Activated CD4-positive, CD25-positive, alpha-beta regulatory T cell treated with anti-CD3 and anti-CD28 coated beads, Interleukin-2, amount 50 U/mL, for 16 hours (primary cell): ENCODE measurements at regions not wholly inside any gene's neighbourhood (a gene's known extent, or its start where the extent isn't known, plus 50 kb on each side); places are given as distances from the start of the nearest gene placed in this dataset.

Source experiments
- DNase-seq: peaks from one replicate; pipeline ENCODE4 v3.0.0-alpha.2; 2020; ENCODE audit warnings: low read depth, low spot score

DNA sequence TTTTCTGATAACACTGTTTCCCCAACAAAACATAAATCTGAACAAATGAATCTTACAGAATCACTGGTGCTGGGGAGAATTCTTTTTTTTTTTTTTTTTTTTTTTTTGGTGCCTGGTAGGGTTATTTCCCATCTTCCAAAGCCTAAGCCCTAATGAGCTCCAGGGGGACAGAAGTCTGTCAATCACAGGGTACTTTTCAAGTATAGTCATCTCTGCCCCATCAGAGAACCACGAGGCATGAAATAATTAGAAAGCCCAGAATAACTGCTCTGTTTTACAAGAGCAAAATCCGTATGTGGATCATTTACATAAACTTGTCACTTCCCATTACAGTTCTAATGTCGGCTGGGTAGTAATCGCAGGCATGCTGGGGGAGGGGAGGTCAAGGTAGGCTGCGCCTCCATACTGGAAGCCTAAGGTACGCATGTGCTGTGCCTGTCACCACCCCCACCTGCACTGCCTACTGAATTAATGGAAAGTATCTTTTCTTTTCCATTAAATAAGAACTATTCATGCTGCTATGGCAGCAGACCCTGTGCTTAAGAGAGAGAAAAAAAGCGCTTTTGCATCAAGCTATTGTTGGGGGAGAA is 164.7 kb upstream of the LEF1 start:
- DNase-seq: no peak

DNA sequence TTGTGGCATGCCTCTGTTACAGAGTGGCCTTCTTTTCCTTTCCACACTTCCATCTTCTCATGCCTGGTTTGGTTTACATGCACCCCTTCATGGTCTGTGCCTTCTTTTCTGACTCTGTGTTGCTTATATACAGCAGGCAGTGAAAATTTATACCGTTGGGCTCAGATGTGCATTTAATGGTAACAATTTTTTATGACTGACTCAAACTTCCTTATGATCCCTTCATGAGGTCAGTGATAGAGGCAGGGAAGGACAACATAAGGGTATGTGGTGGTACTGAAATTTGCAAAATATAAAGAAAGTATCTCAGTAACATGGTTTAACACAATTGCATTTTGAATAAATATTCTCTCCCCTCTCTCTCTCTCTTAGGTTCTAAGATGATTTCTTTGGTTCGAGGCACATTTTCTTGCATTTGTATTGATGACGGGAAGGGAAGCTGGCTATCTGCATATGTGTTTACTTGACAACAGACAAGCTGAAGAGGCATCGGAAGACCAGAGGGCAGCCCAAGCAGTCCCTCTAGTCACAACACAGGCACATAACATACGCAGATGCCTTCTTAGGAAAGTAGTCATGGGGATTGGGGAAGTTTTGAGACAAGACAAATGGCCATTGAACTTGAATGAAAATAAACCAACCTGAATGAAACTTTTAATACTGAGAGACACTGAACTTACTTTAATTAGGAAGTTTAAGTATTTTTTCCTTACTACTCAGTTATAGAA is 163.3 kb upstream of the LEF1 start:
- no peak for DNase-seq

DNA sequence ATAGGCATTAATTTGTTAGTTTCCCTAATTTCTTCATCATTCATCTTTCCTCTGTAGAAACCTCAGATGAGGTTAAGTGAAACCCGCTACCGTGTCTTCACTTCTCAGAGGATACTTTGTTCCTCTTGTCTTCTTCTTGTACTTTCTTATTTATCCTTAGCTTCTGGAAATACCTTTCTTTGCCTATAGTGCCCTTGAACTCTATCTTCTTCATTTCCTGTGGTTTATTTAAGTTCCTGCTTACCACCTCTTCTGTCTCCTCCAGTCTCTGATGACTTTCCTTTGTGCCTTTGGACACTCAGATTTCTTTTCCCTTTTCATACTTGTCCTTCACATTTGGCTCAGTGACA is 159.6 kb upstream of the LEF1 start:
- no peak for DNase-seq

DNA sequence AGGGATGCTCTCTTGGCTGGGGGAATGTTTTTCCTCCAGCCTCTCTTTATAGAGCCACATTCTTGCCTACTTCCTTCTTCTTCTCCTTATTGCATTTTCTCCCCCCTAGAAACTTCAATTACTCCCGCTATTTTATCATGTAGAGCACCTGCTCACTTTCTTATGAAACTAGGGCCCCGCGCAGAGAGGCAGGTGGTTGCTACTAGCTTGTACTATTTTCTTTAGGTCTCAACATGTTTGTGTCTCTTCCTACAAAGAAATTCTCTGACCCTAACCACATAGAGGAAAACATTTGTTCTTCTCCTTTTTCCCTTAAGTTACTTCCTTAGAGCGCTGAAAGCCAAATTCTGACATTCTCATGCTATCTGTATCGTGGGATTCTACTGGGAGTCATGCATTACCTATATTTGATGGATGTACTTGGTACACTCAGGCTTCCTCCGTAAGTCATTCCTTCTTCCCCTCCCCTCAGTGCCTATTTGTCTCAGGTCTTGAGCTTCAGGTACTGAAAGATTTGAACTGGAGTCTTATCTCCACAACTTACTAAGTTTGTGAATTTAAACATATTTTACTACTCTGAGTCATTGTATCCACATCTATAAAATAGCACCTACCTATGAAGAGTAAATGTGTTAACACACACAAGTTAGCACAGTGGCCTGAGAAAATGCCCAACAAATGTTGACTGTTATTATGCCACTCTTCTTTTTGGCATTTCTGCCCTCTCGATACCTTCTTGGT is 159.1 kb upstream of the LEF1 start:
- no peak for DNase-seq

DNA sequence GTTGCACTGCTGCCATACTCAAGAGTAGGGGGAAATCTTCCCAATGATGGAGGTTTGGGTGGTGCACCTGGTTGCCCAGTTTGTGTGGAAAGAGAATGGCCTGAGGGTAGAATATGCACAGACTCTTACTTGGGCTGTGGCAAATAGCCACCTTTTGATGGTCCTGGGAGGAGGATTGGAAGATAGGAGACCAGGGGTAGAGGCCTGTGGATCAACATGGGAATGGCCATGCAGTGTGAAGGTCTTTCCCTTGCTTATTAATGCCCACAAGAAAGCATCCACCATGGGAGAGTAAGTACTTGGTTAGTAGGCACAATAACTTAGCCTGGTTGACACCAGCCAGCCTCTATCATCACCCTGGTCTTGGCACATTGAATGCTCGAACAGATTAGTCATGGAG is 156.8 kb upstream of the LEF1 start:
- no peak for DNase-seq

DNA sequence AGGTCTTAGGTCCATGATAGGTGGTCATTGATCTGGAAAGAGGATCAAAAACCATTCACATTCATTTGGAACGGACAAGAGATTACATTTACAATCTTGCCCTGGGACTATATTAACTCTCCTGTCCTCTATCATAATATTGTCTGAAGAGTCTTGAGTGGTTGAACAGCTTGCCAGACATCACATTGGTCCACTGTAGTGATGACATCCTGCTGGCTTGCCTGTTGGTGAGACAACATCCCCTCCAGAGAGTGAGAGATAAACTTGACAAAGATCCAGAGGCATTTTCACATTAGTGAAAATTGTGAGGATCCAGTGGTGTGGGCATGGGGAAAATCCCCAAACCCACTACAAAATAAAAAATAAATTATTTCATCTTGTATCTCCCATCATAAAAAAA is 155.7 kb upstream of the LEF1 start:
- DNase-seq: no peak

DNA sequence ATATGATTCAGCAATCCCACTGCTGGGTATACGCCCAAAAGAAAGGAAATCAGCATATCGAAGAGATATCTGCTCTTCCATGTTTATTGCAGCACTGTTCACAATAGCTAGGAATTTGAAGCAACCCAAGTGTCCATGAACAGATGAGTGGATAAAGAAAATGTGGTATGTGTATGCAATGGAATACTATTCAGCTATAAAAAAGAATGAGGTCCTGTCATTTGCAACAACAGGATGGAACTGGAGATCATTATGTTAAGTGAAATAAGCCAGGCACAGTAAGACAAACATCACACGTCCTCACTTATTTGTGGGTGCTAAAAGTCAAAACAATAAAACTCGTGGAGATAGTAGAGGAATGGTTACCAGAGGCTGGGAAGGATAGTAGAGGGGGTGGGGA is 153.8 kb upstream of the LEF1 start:
- no peak for DNase-seq

DNA sequence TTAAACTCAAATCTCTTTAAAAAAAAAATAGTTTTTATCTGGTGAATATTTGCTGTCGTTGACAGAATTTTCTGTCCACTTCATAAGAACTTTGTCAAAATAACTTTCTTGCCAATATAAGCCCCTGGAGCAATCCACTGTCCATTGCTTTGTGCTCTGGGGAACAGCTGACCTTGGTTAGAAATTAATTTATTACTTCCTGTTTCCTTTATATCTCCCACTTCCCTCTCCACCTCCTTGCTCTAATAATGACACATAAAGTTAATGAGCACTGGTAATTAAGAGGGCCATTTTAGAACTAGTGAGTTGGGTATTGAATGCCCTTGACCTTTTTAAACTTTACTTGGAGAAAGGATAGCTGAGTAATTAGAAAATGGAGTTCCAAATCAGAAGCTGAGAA is 151.3 kb upstream of the LEF1 start:
- DNase-seq: no peak

DNA sequence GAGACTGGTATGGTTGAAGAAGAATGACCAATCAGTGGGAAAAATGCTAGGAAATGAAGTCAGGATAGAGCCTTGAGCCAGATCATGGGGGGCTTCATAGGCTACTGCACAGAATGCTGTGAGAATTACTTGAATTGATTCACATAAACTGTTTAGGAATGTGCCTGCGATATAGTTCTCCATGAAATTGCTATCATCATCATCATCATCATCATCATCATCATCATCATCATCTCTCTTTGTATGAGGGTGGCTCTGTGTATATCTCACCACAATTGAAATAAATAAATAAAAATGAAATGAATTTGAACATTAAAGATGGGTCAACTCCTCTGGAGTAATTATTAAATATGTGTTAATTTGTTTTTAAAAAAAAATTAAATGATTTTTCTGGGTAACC is 148.6 kb upstream of the LEF1 start:
- DNase-seq: no peak

DNA sequence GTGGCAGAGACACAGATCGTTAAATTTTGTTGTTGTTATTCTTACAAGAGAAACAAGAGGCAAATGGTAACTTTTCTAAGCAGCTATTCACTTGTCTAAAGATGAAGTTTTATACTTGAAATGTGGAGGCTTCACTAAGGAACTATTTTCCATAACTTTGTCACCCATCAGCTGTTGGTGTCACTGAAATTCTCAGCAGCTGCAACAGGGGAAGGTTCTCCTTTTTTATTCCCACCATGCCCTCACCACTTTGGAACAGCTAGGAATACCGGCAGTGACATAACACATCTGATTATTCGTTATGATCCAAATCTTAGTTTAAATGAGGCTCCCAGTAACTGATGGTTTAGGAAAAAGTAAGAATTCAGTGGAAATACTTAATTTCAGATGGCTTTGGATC is 147.0 kb upstream of the LEF1 start:
- DNase-seq: no peak

DNA sequence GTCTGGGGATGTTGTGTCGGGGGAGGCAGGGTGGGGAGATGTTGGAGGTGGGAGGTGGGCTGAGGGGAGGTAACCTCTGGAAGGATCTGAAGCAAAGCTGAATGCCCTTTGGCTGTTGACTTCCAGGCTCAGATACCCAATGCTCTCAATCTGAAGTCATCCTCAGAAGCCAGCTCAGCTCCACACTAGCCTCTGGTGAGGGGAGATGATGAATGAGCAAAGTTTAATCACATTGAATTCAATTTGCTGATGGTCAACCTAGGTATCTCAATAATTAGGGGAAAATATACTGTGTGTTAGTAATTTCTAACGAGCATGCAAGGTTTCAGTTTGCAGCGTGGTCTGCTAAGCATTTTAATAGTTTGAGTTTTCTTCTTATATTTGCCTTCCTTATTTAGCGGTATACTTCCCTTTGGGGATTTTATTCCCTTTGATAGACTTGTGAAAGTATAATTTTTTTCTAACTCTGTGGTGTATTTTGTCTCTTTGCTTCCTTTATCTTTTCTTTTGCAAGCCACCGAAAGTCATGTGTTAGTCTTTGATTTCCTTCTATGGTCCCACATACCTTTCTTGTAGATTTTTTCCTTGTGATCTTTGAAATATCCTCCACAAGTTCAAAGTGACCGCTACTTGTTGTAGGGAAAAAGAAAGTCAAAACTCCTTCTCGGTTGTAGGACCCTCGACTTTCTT is 146.3 kb upstream of the LEF1 start:
- DNase-seq: no peak

DNA sequence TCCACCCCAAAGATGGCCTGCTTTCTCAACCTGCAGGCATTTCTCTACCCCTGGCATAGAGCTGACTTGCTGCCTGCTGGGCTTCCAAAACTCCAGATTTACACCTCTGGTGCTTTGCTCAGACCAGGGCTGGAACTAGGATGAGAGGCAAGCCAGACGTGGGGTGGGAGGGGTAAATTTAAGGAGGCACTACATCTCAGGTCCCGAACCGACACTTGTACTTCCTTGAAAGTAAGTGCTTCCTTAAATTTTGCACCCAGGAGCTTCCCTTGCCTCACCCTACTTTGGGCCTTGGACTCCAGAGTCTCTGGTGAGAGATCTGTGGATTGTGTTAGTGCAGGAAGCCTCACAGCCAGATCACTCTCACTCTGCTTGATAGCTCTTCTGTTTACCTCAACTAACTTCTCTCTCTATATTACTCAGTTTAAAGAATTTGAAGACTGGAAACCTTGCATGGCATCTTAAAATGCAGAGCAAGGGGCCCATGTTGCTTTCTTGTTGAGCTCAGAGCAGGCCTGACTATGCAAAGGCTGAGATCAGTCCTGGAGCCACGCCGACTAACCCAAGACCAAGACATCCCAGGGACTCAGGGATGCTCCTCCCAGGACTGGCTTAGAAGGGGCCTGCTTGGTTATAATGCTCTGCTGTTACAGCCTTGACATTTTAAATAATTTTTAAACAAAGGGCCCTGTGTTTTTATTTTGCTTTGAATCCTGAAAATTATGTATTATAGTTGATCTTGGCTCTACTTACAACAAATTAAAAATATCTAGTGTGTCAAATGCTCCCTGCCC is 145.0 kb upstream of the LEF1 start:
- DNase-seq: no peak

DNA sequence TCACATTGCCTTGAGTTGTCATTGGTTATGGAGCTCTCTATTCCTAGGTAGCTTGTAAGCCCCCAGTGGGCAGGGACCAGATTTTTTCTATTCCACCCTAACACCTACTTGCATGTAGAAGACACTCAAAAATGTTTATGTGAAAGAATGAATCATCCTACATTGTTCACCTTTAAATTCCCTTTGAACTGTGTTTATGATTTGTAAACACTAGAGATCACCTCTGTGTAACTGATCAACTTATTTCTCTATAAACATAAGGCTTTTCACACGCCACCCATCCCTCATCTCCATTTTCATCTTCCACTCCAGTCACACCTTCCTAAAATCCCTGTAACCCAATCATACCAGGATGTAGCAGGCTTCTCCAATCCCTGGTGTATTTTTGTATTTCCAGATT is 142.6 kb upstream of the LEF1 start:
- no peak for DNase-seq

DNA sequence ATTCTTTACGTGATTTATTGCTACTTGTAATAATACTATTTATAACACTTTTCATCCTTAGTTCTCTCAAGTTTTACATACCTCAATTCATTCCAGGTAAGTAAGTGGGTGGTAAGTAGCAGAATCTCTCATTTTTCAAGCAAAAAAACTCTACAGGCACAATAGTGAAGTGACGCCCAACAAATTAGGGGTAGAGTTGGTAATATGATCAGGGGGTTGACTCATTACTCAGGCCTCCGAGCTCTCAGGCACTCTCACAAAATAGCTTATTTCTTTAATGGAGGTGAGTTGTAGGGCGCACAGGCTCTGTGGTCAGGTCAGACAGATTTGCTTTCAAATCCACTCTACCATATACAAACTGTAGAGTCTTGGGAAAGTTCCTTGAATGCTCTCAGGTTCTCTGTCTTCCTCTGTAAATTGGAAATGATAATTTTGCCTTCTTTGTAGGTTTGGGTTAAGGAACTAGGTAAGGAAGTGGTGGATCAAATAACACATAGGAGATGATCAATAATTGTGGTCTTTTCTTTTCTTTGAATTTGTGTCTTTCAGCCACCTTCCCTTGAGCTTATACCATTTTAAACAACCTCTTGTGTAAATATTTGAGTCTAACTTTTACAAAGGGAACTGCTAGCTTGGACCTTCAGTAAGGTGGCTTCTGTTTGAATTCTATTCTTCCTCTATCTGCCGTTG is 134.9 kb upstream of the LEF1 start:
- DNase-seq: no peak

DNA sequence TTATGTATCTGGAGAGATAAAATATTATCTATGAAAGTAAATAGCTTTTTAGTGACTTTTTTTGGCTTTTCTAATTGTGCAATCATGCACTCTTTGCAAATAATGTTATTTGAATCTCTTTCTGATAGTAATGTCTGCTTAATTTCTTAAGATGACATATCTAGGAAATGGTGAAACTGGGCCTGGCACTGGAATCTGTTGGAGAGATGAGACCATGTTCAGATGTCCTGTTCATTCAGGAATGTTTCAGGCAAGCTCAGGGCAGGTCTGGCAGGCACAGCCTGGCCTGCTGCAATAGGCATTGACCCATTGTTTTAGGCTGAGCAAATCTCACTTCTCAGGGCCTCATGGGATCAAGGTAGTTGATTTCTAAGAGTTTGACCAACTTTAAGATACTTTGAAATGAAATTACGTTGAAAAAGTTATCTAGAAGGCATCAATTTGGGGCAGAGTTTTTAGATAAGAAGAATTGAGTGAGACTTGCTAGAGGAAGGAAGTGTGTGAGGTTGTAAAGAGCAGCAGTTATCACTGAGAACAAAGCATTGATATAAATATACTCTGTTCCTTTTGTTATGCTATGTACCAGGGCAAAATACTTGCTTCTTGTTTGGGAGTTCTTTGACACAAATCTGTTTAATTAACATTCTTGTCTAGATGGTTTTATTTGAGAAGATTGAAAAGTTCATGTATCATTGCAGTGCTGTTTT is 133.0 kb upstream of the LEF1 start:
- no peak for DNase-seq

DNA sequence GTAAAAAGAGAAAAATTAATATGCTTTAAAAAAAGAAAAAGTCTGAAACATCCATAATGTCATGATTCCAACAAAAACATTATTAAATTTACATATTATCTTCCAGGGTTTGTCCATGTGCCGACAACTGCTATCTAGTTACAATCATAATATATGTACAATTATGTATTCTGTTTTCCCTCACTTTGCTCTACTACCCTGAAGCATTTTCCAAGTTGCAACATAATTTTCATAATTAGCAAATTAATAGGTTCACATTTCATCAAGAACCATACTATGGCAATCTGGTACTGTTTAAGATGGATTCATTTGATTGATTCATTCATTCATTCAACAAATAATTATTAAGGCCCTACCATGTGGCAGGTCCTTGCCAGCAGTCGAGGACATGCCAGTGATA is 128.9 kb upstream of the LEF1 start:
- DNase-seq: no peak

DNA sequence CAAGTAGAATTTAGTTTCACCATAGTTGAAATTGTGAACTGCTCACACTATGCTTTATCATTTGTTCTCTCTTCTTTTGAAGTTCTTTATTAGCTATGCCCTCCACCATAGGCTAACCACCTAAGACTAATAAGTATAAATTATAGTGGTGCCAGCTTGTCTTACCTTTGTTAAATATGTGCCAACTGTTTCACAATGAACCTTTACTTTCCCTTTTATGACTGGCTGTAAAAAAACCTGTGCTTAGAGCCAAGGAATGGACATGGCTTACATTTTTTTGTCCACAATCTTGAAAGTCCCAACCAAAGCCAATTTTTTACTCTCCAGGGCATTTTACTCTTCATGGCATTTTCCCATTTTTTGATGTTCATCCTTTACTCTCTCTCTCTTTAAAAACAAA is 123.5 kb upstream of the LEF1 start:
- DNase-seq: no peak

DNA sequence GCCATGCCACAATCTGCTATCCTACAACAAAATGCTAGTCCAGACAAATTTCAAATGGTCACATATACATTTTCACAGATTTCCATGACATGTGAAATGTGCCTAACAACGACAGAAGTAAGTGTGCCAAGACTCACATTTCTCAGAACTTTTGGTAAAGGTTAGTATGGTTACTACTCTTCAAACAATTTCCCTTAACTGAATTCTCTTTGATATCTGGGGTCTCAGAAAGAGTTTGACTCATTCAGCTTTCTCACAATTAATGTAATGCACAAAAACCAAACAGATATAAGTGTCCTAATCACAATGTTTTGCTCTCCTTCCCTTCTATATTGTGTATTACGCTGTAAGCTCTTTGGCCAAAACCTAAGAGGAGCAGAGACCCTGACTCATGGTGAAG is 122.4 kb upstream of the LEF1 start:
- DNase-seq: no peak

DNA sequence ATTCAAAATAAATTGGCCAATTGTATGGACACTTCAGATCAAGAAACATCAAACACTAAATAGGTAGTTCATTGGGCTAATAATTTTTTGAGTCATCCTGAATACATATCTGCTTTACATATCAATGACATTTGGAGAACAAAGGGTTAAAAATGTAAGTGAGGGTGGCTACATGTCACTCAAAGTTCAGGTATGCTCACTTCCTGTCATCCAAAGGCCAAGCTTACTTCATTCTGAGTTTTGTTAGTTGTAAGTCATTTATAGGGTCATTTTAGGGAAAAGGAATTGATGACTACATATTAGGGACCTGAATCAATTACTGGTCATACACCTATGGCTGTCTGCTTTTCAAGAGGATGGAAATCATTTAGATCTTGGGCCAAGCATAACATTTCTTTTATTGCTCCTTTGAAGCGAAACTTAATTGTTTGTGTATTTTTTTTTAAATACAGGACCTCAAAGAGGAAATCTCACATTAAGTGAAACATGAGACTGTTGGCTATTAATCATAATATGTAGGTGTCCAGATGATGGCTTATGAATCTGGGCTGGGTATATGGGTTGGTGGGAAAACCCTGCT is 119.2 kb upstream of the LEF1 start:
- DNase-seq: no peak

DNA sequence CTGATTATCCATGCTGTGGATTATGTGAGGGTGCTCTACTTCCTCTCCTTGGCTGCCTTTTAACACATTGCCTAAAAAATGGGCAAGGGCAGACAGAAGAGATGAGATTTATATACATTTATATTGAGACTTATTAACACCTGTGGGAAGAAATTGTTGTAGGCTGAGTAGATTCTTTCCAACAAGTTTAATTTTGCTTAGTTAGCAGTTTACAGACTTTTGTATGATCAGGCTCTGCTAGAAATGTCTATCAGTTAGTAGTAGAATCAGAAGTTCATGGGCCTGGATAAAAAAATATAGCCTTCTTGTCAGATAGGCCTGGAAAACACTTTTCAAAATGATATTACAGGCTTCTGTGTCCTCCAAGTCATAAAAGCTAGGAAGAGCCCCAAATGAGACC is 111.3 kb upstream of the LEF1 start:
- DNase-seq: no peak
